GM12865 (cell line): ENCODE measurements at regions not wholly inside any gene's neighbourhood (a gene's known extent, or its start where the extent isn't known, plus 50 kb on each side); places are given as distances from the start of the nearest gene placed in this dataset.

Experiments
- DNase-seq: peaks from one replicate; pipeline ENCODE4 v3.0.0; 2010; ENCODE audit warnings: low read depth
- H3K4me3 ChIP-seq: 2 replicates; pipeline ENCODE4 v1.5.1; 2011; ENCODE audit warnings: mild to moderate bottlenecking, low read depth, low read length, control low read depth
- TF ChIP-seq, protein P1 (sequence below): IDR thresholded peaks from 2 replicates; pipeline ENCODE4 v1.5.1; 2011; ENCODE audit warnings: low read length, control low read depth, low read depth, inconsistent platforms; ENCODE audit not compliant: insufficient read depth; ENCODE audit errors: missing control alignments

DNA sequence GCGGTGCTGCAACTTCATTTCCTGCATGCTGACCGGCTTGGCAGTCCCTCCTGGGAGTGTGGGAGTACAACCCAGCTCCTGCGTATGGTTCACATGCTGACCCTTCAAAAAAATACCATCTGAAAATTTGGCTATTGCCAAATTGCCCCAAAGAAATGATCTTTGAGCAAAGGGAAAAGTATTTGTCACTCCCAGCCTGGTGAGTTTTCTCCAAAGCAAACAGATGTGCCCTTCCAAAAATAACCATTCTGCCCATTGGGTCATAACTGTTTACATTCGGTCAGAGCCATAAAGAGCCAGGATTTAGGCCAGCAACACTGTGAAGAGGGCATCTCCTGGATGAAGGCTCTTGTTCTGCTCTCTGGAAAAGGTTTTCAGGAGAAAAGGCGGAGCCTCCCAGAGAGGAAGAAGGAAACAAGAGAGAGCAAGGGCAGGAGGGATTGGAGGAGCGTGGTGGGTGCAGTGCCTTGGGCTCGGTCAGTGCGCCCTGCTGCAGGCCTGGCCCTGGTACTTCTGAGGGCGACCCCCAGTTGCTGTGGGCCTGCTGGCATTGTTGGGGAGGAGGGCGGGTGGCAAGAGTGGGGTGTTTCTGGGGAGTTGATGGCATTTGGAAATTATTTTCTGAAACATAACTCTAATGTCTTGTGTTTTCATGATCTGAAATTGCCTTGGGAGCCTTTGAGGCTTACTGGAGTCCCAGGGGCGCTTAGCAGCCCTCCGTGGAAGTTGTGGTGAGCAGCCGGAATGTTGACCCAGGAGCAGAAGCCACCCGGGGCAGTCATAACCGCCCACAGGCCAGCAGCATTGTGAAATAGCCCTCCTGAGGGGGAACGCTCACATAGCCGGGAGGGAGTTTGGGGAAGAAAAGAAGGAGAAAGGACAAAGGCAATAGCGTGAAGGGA lies 248.4 kb downstream of the MYLK4 start:
- TF ChIP-seq, protein P1, sequence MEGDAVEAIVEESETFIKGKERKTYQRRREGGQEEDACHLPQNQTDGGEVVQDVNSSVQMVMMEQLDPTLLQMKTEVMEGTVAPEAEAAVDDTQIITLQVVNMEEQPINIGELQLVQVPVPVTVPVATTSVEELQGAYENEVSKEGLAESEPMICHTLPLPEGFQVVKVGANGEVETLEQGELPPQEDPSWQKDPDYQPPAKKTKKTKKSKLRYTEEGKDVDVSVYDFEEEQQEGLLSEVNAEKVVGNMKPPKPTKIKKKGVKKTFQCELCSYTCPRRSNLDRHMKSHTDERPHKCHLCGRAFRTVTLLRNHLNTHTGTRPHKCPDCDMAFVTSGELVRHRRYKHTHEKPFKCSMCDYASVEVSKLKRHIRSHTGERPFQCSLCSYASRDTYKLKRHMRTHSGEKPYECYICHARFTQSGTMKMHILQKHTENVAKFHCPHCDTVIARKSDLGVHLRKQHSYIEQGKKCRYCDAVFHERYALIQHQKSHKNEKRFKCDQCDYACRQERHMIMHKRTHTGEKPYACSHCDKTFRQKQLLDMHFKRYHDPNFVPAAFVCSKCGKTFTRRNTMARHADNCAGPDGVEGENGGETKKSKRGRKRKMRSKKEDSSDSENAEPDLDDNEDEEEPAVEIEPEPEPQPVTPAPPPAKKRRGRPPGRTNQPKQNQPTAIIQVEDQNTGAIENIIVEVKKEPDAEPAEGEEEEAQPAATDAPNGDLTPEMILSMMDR = no peak
- DNase-seq = no peak
- no peak overlapping the region for H3K4me3 ChIP-seq

DNA sequence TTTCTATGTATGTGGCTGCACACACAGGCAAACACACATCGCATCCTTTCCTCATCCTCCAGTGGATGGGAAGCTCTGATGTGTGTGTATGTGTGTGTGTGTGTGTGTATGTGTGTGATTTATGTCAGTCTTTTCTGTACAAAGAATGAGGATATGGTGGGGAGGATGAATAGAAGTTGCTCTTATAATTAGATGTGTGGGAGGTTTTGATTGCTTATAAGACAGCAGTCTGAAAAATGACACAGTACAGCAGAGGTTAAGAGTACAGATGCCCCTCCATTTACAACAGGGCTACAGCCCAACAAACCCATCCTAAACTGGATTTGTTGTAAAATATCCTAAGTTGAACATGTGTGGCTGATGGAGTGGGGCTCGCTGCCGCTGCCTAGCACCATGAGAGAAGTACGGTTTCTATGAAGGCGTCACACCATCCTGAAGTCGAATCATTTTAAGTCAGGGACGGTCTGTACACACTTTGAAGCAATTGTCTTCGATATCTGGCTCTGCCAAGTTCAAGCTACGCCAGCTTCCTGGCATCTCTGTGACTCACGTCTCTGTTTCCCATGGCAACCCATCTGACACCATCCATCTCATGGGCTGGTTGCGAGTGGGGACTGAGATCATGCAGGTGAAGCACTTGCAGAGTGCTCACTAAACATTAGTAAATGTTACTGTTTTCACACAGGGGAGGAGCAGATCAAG lies 252.6 kb downstream of the MYLK4 start:
- TF ChIP-seq, protein P1 = no peak
- no peak overlapping the region for H3K4me3 ChIP-seq
- DNase-seq = no peak

DNA sequence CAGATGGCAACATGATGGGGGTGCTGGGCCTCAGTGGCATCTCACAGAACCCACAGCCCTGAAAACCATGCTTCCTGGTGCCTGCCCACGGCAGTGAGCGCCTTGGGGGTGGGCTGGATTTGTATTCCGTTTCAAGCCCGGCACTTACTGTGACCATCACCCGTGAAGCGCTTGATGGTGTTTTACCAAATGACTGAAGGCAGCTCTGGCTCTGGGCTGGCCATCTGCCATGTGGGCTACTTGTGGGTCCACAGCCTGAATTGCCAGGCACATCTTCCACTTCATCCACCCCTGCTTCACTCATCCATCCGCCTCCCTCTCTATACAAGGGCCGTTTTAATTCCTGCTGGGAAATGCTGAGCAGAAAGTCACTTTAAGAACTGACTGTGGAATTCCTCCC lies 250.9 kb upstream of the GMDS start:
- no peak overlapping the region for H3K4me3 ChIP-seq
- TF ChIP-seq, protein P1 = no peak
- no peak for DNase-seq

DNA sequence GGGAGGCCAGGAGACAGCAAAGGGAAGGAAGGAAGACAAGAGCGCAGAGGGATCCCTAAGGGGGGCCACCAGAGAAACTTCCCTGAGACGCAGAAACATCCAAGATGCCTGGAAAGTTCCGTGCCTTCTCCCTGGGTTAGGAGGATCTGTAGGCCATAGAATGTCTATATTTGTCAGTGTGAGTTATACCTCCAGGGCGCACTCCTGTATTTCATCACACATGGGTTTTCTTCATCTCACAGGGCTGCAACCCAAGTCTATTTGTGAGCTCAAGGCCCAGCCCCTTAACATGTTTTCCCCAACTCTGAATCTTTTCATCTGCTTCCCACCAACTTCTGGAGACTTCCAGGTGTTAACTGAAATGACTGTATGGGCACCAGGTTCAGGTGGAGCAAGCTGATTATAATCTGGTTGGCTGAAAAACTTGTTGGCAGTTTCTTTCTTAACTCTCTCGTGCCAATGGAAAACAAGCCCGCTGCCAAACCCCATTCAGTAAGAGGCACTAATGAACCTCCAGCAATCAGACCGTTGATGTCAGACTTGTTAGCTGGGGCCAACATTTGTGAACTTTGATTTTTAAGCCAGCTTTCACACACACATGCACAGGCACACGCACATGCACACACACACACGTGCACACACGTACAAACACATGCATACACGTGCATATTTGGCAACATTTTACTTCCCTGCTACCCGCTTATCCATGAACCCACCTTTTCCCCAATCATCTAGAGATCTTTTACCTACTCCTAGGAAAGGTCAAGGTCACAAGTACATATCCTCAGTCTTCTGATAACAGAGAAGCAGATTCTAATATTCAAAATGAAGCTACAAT lies 247.5 kb upstream of the GMDS start:
- TF ChIP-seq, protein P1 = no peak
- DNase-seq = no peak

DNA sequence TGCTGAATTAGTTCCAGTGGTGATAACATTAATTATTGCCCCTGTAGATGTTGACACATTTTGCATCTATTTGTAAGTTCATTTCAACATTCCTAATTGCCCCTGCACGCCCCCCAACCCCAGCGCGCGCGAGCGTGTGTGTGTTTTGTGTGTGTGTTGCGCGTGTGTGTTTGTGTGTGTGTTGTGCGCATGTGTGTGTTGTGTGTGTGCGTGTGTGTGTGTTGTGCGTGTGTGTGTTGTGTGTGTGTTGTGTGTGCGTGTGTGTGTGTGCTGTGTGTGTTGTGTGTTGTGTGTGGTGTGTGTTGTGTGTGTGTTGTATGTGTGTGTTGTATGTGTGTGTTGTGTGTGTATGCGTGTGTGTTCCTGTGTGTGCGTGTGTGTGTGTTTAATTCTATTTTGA lies 245.7 kb upstream of the GMDS start:
- DNase-seq = no peak
- H3K4me3 ChIP-seq = no peak overlapping the region
- TF ChIP-seq, protein P1 = no peak

More for the DNA sequence above, 247.5 kb upstream of the GMDS start:
- H3K4me3 ChIP-seq = no peak overlapping the region

DNA sequence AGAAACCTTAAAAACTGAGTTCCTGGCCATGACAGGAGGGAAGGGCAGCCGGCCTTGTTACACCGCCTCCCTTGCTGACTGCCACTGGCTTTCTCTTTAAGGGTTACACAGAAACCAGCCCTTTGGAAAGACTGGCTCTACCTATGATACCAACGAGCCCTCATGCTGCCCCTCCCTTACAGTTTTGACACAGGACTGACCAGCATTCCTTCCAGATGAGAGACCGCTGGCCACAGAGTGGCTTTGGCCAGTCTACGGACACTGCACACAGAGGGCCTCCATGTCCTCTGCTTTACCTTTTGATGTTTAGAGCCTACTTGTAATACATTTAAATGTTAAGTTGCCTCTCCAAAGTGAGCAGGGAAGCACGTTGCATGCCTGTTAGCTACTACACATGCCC lies 243.2 kb upstream of the GMDS start:
- H3K4me3 ChIP-seq = no peak overlapping the region
- TF ChIP-seq, protein P1 = no peak
- DNase-seq = no peak
